ENCODE measurements at regions not wholly inside any gene's neighbourhood (a gene's known extent, or its start where the extent isn't known, plus 50 kb on each side); places are given as distances from the start of the nearest gene placed in this dataset.

GRCh38 chr4:137922721-137923120 is 319.4 kb downstream of the SLC7A11 start:
- Histone ChIP-seq H3K4me3 (replicated peaks; ENCODE audit: insufficient read depth, low read length) (no peak overlapping the region), H3K27ac (replicated peaks) (no peak overlapping the region), H3K27me3 (ENCODE audit: insufficient read depth, poor library complexity, severe bottlenecking) (no peaks in the 10 kb centered on the region)
- DNase-seq (ENCODE audit: low read depth in 1 of 2, low spot score in 1 of 2): no peak
- TF ChIP-seq POLR2AphosphoS5 (IDR thresholded peaks at IDR 0.05; ENCODE audit: low read depth) (no peak), GABPA (IDR thresholded peaks at IDR 0.05; ENCODE audit: low read depth) (no peak), REST (IDR thresholded peaks at IDR 0.05; ENCODE audit: insufficient replicate concordance, low read depth) (no peak), CTCF (IDR thresholded peaks at IDR 0.05; ENCODE audit: insufficient read depth, low read length) (no peak), SPI1 (IDR thresholded peaks at IDR 0.05; ENCODE audit: borderline replicate concordance, low read depth) (no peak)

DNA sequence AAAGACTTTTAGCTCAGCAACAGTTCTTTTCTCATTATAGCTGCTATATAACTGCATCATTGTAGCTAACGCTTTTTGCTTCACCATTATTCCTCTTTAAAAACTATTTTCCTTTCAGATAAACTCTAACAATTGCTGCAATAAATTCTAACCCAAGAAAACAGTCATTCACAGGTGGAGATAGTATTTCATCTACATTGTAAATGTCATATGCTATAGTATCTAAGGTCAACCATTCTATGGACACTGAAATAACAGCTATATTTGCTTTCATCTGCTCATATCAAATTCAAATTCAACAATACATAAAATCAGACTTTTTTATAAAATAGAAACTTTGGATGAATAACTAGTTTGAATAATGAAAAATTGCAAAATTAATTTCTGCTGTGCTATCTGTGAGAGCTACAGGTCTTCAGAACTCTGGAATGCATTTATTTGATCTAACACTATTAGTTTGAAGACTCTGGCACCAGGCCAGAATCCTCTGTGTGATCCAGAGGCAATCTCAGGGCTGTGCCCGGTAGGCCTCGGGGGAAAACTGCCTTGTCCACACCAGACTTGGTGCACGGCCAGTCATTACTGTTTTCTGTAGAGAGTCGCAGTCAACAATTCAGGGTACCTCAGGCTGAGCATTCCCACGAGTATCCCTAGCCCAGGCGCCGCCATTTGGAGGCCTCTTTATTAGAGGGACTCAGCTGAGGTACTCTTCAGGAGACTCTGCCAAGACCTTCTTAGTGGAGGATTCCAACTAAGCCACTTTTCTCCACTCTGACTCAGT is 332.4 kb downstream of the SLC7A11 start:
- no peak for TF ChIP-seq REST (IDR thresholded peaks at IDR 0.05; ENCODE audit: insufficient replicate concordance, low read depth)
- TF ChIP-seq CTCF (IDR thresholded peaks at IDR 0.05; ENCODE audit: insufficient read depth, low read length): no peak
- no peak for TF ChIP-seq POLR2AphosphoS5 (IDR thresholded peaks at IDR 0.05; ENCODE audit: low read depth)
- no peak for TF ChIP-seq GABPA (IDR thresholded peaks at IDR 0.05; ENCODE audit: low read depth)
- no peak for TF ChIP-seq SPI1 (IDR thresholded peaks at IDR 0.05; ENCODE audit: borderline replicate concordance, low read depth)
- H3K4me3 ChIP-seq (replicated peaks; ENCODE audit: insufficient read depth, low read length): no peak overlapping the region
- no peaks in the 10 kb centered on the region for H3K27me3 ChIP-seq (ENCODE audit: insufficient read depth, poor library complexity, severe bottlenecking)
- no peak overlapping the region for H3K27ac ChIP-seq (replicated peaks)
- DNase-seq (ENCODE audit: low read depth in 1 of 2, low spot score in 1 of 2): no peak

GRCh38 chr4:137905930-137906329 is 336.2 kb downstream of the SLC7A11 start:
- no peaks in the 10 kb centered on the region for H3K27me3 ChIP-seq (ENCODE audit: insufficient read depth, poor library complexity, severe bottlenecking)
- TF ChIP-seq POLR2AphosphoS5 (IDR thresholded peaks at IDR 0.05; ENCODE audit: low read depth) (no peak), GABPA (IDR thresholded peaks at IDR 0.05; ENCODE audit: low read depth) (no peak), CTCF (IDR thresholded peaks at IDR 0.05; ENCODE audit: insufficient read depth, low read length) (no peak), SPI1 (IDR thresholded peaks at IDR 0.05; ENCODE audit: borderline replicate concordance, low read depth) (no peak), REST (IDR thresholded peaks at IDR 0.05; ENCODE audit: insufficient replicate concordance, low read depth) (no peak)
- H3K27ac ChIP-seq (replicated peaks): no peak overlapping the region
- no peak overlapping the region for H3K4me3 ChIP-seq (replicated peaks; ENCODE audit: insufficient read depth, low read length)
- DNase-seq (ENCODE audit: low read depth in 1 of 2, low spot score in 1 of 2): no peak
